Tibial artery (tissue), 4 donors: ENCODE measurements at regions not wholly inside any gene's neighbourhood (a gene's known extent, or its start where the extent isn't known, plus 50 kb on each side); places are given as distances from the start of the nearest gene placed in this dataset.

ENCODE experiments used
- DNase-seq, 2 donors: peaks; one replicate each; pipeline ENCODE4 v3.0.0-alpha.2; 2019
- H3K27ac ChIP-seq, 2 donors: fragments of 200-600 bp; sonication (generic) in 1 of 2; 1 replicate in 1 of 2; 2 replicates in 1 of 2; pipeline ENCODE4 v1.5.1; 2018 to 2019; ENCODE audit warnings: mild to moderate bottlenecking in 1 of 2
- H3K27me3 ChIP-seq, 2 donors: fragments of 200-600 bp; sonication (generic) in 1 of 2; one replicate each; pipeline versions ENCODE4 v1.5.1 to v1.6.0; 2016 to 2019
- H3K36me3 ChIP-seq, 3 donors: fragments of 200-600 bp; sonication (generic) in 2 of 3; one replicate each; pipeline ENCODE4 v1.5.1; 2016 to 2019; ENCODE audit warnings: mild to moderate bottlenecking in 2 of 3
- H3K4me1 ChIP-seq, 4 donors: fragments of 200-600 bp; sonication (generic) in 2 of 4; 1 replicate in 3 of 4; 2 replicates in 1 of 4; pipeline ENCODE4 v1.5.1; 2016 to 2019
- H3K4me3 ChIP-seq, 2 donors: fragments of 200-600 bp; sonication (generic) in 1 of 2; 1 replicate in 1 of 2; 2 replicates in 1 of 2; pipeline ENCODE4 v1.5.1; 2018 to 2019; ENCODE audit warnings: mild to moderate bottlenecking in 2 of 2
- H3K9me3 ChIP-seq, 3 donors: fragments of 200-600 bp; sonication (generic) in 1 of 3; one replicate each; pipeline ENCODE4 v1.5.1; 2016 to 2019
- CTCF ChIP-seq, 2 experiments: fragments of 200-600 bp in 1 of 2; fragments of 450-650 bp in 1 of 2; IDR thresholded peaks; one replicate each; pipeline ENCODE4 v1.5.1; 2017 to 2019; ENCODE audit warnings: antibody characterized with exemption in 2 of 2, mild to moderate bottlenecking in 1 of 2, moderate library complexity in 1 of 2
- intact Hi-C: fragments of 100-400 bp; cut with DNase I; formaldehyde crosslinking; loops from one replicate; pipeline ENCODE4 v1.15.0; 2023; ENCODE audit warnings: low total_unique reads

GRCh38 chr9:135220601-135221575, 133.4 kb downstream of the OLFM1 start:
- intact Hi-C loops: no loop called here
- TF ChIP-seq CTCF (IDR thresholded peaks at IDR 0.05): no peak
- H3K27ac ChIP-seq: no peak overlapping the region
- peaks cover 0 to 16% (median 9%) of the 10 kb centered on the region in 4 donors for H3K4me1 ChIP-seq
- no peaks in the 10 kb centered on the region for H3K36me3 ChIP-seq
- peaks cover 0 to 80% of the 10 kb centered on the region in 2 donors for H3K27me3 ChIP-seq
- H3K4me3 ChIP-seq: no peak overlapping the region
- no peak for DNase-seq
- no peaks in the 10 kb centered on the region for H3K9me3 ChIP-seq

GRCh38 chr9:135221576-135221950, 134.1 kb downstream of the OLFM1 start:
- no peak for DNase-seq
- Histone ChIP-seq H3K9me3 (no peaks in the 10 kb centered on the region), H3K27me3 (peaks cover 0 to 76% of the 10 kb centered on the region in 2 donors), H3K36me3 (no peaks in the 10 kb centered on the region), H3K4me1 (peaks cover 0 to 10% (median 4%) of the 10 kb centered on the region in 4 donors), H3K4me3 (no peak overlapping the region), H3K27ac (no peak overlapping the region)
- intact Hi-C loops: no loop called here
- no peak for TF ChIP-seq CTCF (IDR thresholded peaks at IDR 0.05)

- peaks cover 0 to 79% of the 10 kb centered on the region in 2 donors for H3K27me3 ChIP-seq
These were observed 134.6 kb downstream of the OLFM1 start for GRCh38 chr9:135221951-135222631.

GRCh38 chr9:135222881-135223760, 135.7 kb downstream of the OLFM1 start:
- intact Hi-C loops: no loop called here
- no peak for DNase-seq
- Histone ChIP-seq H3K9me3 (no peaks in the 10 kb centered on the region), H3K4me1 (peaks cover 0 to 2% (median 0%) of the 10 kb centered on the region in 4 donors), H3K4me3 (no peak overlapping the region), H3K36me3 (no peaks in the 10 kb centered on the region), H3K27ac (no peak overlapping the region), H3K27me3 (peaks cover 0 to 82% of the 10 kb centered on the region in 2 donors)
- TF ChIP-seq CTCF (IDR thresholded peaks at IDR 0.05): no peak

More at GRCh38 chr9:135221951-135222631, 134.6 kb downstream of the OLFM1 start:
- TF ChIP-seq CTCF (IDR thresholded peaks at IDR 0.05): no peak
- no peaks in the 10 kb centered on the region for H3K36me3 ChIP-seq
- no peaks in the 10 kb centered on the region for H3K9me3 ChIP-seq
- no peak overlapping the region for H3K27ac ChIP-seq
- no peak for DNase-seq
- H3K4me1 ChIP-seq: peaks cover 0 to 5% (median 1%) of the 10 kb centered on the region in 4 donors
- intact Hi-C loops: no loop called here
- H3K4me3 ChIP-seq: no peak overlapping the region

- Histone ChIP-seq H3K27me3 (peaks cover 0 to 82% of the 10 kb centered on the region in 2 donors), H3K27ac (no peak overlapping the region), H3K4me3 (no peak overlapping the region), H3K4me1 (no peaks in the 10 kb centered on the region), H3K9me3 (no peaks in the 10 kb centered on the region), H3K36me3 (no peaks in the 10 kb centered on the region)
- TF ChIP-seq CTCF (IDR thresholded peaks at IDR 0.05): no peak
- DNase-seq: no peak
- intact Hi-C loops: no loop called here
These were observed 136.4 kb downstream of the OLFM1 start for GRCh38 chr9:135223831-135224230.
